ENCODE measurements at regions not wholly inside any gene's neighbourhood (a gene's known extent, or its start where the extent isn't known, plus 50 kb on each side); places are given as distances from the start of the nearest gene placed in this dataset.
A peak's percentile ranks its signal among the peaks of the same experiment; 100 is the strongest.

- no peak overlapping the region for H3K4me3 ChIP-seq (ENCODE audit: low read depth, low read length)
- no peak for DNase-seq (ENCODE audit: low read depth)
- TF ChIP-seq CTCF (conservative IDR thresholded peaks at IDR 0.05; ENCODE audit: low read depth, low read length): no peak
These were observed 496.5 kb downstream of the VRK1 start for GRCh38 chr14:97293659-97294058.

- no peak for TF ChIP-seq CTCF (conservative IDR thresholded peaks at IDR 0.05; ENCODE audit: low read depth, low read length)
- H3K4me3 ChIP-seq (ENCODE audit: low read depth, low read length): no peak overlapping the region
- no peak for DNase-seq (ENCODE audit: low read depth)
These were observed 498.0 kb downstream of the VRK1 start for GRCh38 chr14:97295108-97295710.

- no peak for DNase-seq (ENCODE audit: low read depth)
- no peak for TF ChIP-seq CTCF (conservative IDR thresholded peaks at IDR 0.05; ENCODE audit: low read depth, low read length)
These were observed 499.0 kb downstream of the VRK1 start for GRCh38 chr14:97296176-97296575.

GRCh38 chr14:97297100-97297499 is 499.9 kb downstream of the VRK1 start:
- TF ChIP-seq CTCF (conservative IDR thresholded peaks at IDR 0.05; ENCODE audit: low read depth, low read length): no peak
- no peak overlapping the region for H3K4me3 ChIP-seq (ENCODE audit: low read depth, low read length)
- no peak for DNase-seq (ENCODE audit: low read depth)

More at GRCh38 chr14:97296176-97296575, 499.0 kb downstream of the VRK1 start:
- H3K4me3 ChIP-seq (ENCODE audit: low read depth, low read length): no peak overlapping the region

GRCh38 chr14:97298331-97298730 is 501.1 kb downstream of the VRK1 start:
- no peak for DNase-seq (ENCODE audit: low read depth)
- H3K4me3 ChIP-seq (ENCODE audit: low read depth, low read length): no peak overlapping the region
- peak; percentile 45 for TF ChIP-seq CTCF (conservative IDR thresholded peaks at IDR 0.05; ENCODE audit: low read depth, low read length)

GRCh38 chr14:97298736-97299135 is 501.6 kb downstream of the VRK1 start:
- TF ChIP-seq CTCF (conservative IDR thresholded peaks at IDR 0.05; ENCODE audit: low read depth, low read length): no peak
- no peak for DNase-seq (ENCODE audit: low read depth)
- H3K4me3 ChIP-seq (ENCODE audit: low read depth, low read length): no peak overlapping the region

- TF ChIP-seq CTCF (conservative IDR thresholded peaks at IDR 0.05; ENCODE audit: low read depth, low read length): peak; percentile 38
- no peak overlapping the region for H3K4me3 ChIP-seq (ENCODE audit: low read depth, low read length)
- DNase-seq (ENCODE audit: low read depth): no peak
These were observed 502.5 kb downstream of the VRK1 start for GRCh38 chr14:97299661-97300060.

Measured in epithelial cell of proximal tubule (primary cell).